Hepatocyte (in vitro differentiated cells): ENCODE measurements at regions not wholly inside any gene's neighbourhood (a gene's known extent, or its start where the extent isn't known, plus 50 kb on each side); places are given as distances from the start of the nearest gene placed in this dataset.

Experiments used
- CTCF ChIP-seq: fragments of 200-600 bp; sonication (generic); IDR thresholded peaks from 2 replicates; pipeline ENCODE4 v1.5.1; 2016; ENCODE audit warnings: antibody characterized with exemption, mild to moderate bottlenecking; ENCODE audit not compliant: poor library complexity
- EZH2 ChIP-seq: fragments of 200-600 bp; sonication (generic); IDR thresholded peaks from 2 replicates; pipeline ENCODE4 v1.6.1; 2016; ENCODE audit warnings: antibody characterized with exemption, mild to moderate bottlenecking, borderline replicate concordance
- EZH2phosphoT487 ChIP-seq: fragments of 200-600 bp; sonication (generic); IDR thresholded peaks from one replicate; pipeline ENCODE4 v1.6.1; 2018; ENCODE audit warnings: antibody characterized with exemption, mild to moderate bottlenecking, low read depth, moderate library complexity; ENCODE audit not compliant: unreplicated experiment, severe bottlenecking

- TF ChIP-seq CTCF: no peak
- TF ChIP-seq EZH2: no peak
- TF ChIP-seq EZH2phosphoT487: no peak
Measured at GRCh38 chr20:50263831-50264230, 73.2 kb downstream of the CEBPB start.
